Colon (tissue), 2 donors: ENCODE measurements at regions not wholly inside any gene's neighbourhood (a gene's known extent, or its start where the extent isn't known, plus 50 kb on each side); places are given as distances from the start of the nearest gene placed in this dataset.

Experiments
- FAIRE-seq: peaks from 2 replicates; lab custom pipeline; 2012; peaks lifted over from hg19 to GRCh38; lab: Jason Lieb, UNC
- donor health status: control.
- donor health status: control.

DNA sequence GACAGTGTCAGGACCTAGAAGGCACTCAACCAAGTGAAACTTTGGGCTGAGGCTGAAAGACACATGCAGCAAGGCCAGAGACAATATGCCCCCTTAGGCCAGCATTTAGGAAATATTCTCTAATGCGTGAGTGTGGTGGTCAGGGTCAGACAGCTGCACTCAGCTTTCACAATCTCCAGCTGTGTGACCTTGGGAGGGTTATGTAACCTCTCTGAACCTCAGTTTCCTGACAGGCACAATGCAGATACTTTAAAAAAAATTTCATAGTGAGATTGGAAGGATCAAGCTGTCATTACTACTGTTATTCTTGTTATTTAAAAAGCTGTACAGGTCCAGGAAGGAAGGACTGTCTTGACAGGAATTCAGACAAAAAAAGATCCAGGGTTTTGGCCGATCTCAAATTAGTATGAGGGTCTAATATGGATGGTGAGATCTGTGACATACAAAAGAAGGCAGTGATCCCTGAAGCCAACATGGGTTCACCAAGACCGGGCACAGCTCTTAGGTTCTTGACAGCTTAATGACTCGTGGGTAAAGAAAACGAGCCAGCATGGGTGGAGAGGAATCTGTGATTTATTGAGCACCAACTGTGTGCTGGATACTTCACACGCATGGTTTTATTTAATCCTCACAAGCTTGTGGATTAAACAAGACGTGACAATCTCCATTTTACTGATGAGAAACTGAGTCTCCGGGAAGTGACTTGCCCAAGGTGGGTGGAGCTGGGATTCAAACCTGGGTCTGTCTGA lies 54.6 kb upstream of the POU3F1 start:
- no peak for FAIRE-seq

DNA sequence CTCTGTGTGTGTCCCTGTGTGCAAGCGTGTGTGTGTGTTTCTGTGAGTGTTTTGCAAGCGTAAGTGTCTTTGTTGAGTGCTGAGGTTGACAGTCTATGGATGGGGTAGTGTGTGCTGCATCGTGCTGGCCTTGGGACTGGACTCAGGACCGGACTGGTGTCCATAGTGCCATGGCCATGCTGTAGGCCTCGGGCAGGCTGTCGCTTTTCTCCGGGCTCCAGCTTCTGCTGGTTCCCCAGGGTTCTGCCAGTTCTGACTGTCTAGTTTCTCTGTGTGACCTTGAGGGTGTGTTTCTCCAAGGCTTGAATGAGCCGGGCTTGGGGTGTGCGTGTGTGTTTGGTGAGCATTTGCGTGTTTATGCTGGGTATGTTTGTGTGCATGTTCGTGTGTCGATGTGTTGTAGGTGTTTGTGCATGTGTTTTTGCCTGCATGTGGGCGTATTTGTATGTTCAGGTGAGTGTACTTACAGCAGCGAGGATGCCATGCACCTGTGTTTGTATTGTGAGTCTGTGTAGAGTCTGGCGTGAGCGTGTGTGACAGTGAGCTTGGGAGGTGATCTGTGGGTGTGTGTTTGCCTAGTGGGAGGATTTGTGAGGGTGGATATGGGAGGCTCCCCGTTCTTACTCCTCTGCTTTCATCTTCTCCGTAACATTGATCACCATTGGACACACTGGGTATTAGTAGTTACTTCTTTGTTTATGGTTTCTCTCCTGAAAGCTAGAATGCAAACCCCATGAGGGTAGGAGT lies 51.7 kb upstream of the POU3F1 start:
- no peak for FAIRE-seq

DNA sequence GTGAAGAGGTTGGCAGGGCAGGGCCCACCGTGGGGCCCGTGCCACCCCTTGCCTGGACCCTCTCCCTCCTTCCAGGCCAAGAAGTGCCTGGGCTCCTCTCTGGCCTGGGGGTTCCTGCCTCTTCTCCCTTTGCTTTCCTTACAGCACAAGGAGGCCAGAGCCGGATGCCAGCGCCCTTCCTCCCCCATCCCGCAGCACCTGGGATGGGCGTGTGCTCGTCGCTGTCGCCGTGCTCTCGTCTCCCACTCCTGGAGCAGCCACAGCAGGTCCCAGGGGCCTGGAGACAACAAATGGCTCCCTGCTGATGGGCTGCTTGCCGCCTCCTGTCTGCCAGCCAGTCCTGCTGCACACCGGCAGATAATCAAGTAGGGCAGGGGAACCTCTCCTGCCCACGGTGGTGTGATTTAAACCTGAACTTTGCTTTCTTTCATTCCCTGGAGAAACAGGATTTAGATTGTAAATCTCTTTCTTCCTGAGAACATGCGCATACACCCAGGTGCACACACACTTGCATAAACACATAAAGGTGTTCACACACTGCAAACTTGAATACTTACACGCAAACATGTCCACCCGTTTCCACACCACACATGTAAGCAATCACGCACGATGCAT lies 50.8 kb upstream of the POU3F1 start:
- FAIRE-seq, result no peak
